GM12801 (cell line): ENCODE measurements at regions not wholly inside any gene's neighbourhood (a gene's known extent, or its start where the extent isn't known, plus 50 kb on each side); places are given as distances from the start of the nearest gene placed in this dataset.

Experiments
- CTCF ChIP-seq: IDR thresholded peaks from one replicate; pipeline ENCODE4 v1.5.1; 2011; ENCODE audit warnings: control low read depth; ENCODE audit not compliant: insufficient read length; ENCODE audit errors: extremely low read depth

- no peak for TF ChIP-seq CTCF
Measured at GRCh38 chr14:66177935-66178334, 308.2 kb upstream of the CCDC196 start.

DNA sequence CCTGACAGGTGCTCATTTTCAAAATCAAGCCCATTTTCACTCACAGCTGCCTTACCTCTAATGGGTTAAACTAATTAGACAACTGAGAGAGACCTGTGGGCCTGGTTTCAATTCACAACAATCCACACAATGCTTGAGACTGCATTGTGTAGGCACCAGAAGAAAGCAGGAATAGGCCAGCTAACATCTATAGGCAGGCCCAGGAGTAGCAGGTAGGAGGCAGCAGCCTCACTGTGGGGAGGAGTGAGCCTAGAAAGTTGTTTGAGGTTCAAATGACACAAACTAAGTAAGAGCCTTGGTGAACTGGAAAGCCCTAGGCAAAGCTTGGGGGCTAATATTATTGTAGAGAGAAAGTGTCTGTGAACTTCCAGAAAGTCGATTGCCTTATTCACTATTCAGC, 289.5 kb upstream of the CCDC196 start:
- TF ChIP-seq CTCF, result no peak

DNA sequence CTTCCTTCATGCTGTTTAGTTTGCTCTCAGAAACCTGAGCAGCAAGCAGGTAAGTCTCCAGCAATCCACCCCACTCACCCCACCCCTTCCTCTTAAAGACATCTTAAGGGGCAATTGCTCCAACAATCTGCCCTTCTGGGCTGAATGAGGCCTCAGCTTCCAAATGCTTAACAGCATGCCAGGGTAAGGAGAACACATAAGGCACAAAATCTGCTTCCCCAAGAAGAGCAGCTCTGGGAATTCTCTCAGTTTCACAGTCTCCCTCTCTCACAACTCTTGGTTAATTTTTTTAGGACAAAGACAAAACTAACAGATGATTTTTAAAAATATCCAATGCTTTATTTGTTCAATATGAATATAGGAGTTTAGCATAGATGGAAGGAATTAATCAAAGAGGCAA, 288.9 kb upstream of the CCDC196 start:
- no peak for TF ChIP-seq CTCF

DNA sequence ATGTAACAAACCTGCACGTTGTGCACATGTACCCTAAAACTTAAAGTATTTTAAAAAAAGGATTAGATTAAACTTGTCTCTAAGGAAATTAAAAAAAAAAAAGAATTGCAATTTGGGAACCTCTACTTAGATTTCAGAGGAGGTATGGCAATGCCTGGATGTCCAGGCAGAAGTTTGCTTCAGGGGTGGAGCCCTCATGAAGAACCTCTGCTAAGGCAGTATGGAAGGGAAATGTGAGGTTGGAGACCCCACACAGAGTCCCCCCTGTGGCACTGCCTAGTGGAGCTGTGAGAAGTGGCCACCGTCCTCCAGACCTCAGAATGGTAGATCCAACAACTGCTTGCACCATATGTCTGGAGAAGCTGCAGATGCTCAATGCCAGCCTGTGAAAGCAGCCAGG, 279.6 kb upstream of the CCDC196 start:
- TF ChIP-seq CTCF, result no peak

- TF ChIP-seq CTCF, result no peak
Measured at GRCh38 chr14:66216763-66217162, 269.4 kb upstream of the CCDC196 start.

- no peak for TF ChIP-seq CTCF
Measured at GRCh38 chr14:66219886-66220285, 266.3 kb upstream of the CCDC196 start.

DNA sequence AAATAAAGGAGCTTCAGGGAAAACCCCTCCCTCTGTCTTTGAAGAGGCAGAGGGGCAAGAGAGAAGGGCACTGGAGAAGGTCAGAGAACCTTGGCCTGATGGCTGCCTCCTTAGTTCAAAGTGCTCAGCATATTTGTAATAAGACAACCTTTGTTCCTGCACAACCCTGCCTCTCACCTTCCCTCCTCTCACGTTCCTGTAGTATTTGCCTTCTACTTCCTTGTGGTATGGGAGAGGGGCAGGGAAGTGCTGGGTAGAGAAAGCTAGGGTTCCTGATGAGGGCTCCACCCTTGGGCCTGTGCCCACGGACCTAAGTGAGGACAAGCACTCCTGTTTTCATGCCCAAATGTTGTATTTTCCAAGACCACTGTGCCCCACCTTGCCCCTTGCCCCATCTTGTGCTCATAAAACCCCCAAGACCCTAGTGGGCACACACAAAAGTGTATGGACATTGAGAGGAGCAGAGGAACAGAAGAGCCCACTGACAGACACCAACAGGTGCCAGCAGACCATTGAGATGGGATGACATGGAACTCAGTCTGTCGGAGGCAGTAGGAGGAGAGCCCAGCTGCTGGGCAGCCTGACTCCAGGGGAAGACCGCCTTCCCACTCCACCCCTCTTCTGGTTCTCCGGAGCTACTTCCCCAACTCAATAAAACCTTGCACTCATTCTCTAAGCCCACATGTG, 261.5 kb upstream of the CCDC196 start:
- no peak for TF ChIP-seq CTCF

DNA sequence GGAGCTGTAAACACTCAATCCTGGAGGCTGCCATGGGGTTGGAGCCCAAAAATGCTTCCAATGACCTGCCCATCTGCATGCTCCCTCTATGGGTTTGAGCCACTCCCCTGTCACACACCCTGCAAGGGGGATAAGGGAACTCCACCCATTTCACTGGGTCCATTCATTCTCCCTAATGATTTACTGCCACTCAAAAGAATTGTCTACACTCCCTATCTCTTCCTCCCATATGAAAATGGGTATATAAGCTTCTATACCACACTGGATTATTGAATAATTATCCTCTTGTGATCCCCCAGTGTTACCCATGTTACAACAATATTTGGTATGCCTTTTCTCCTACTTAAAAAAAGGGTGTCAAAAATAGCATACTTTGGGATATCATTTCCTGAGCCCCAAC, 260.8 kb upstream of the CCDC196 start:
- TF ChIP-seq CTCF, result no peak
